ENCODE measurements at regions not wholly inside any gene's neighbourhood (a gene's known extent, or its start where the extent isn't known, plus 50 kb on each side); places are given as distances from the start of the nearest gene placed in this dataset.

DNA sequence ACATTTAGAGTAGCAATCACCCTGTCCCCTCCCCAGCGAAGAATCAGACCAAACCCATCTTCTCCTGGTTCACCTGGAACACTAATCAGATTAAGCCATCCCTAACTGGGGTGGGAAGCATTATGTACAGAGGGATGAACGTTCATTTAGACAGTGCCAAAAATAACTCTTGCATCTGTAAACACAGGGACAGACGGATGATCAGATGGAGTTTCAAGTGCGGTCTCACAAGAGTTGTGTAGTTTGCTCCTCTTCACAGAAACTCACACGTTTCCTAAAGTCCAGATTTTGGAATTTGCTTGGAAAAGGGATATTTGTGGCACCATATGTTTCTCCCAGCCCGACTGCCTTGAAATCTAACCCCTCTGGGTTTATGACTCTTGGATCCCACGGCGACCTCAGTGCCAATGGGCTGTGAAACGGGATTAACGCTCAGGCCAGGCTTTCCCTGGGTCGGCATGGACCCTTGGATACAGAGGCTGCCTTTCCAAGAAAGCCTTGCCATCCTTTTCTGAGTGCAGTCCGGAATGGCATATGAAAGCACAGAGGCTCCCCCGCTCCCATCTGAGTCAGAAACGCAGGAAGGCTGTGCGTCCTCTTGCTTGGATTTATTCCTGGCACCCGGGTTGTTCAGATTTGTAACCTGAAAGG, 293.2 kb upstream of the HABP2 start:
- H3K27ac ChIP-seq (ENCODE audit: low read length): no peak overlapping the region
- H3K4me3 ChIP-seq (ENCODE audit: low read depth in 1 of 2, low read length in 2 of 2): no peak overlapping the region
- no peaks in the 10 kb centered on the region for H3K36me3 ChIP-seq (ENCODE audit: control insufficient read depth in 1 of 2, insufficient read depth in 2 of 2, low read length in 2 of 2)
- H3K27me3 ChIP-seq (ENCODE audit: low read depth, low read length): peaks cover 5% of the 10 kb centered on the region
- no peaks in the 10 kb centered on the region for H3K9me3 ChIP-seq (ENCODE audit: control insufficient read depth in 1 of 2, low read length in 2 of 2)
- H3K4me1 ChIP-seq (ENCODE audit: control insufficient read depth in 1 of 2, insufficient read depth in 2 of 2, low read length in 2 of 2): no peaks in the 10 kb centered on the region

DNA sequence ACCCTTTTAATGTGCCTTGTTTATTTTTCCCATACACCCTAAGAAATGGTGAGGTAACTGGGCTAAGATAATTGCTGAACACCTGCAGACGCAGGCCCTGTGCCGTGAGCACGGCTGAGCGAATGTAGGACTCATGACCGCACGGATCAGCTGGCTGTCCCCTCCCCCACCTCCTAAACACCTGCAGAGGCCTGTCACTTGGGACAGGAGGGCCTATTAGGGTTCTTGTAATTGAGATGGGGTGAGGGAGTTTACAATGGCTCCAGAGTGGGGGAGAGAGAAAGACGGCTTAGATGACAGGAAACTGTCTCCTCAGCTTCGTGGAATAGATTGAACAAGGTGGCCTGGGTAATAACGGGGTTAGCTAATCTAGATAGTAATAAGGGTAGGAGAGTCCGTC, 291.7 kb upstream of the HABP2 start:
- H3K4me1 ChIP-seq (ENCODE audit: control insufficient read depth in 1 of 2, insufficient read depth in 2 of 2, low read length in 2 of 2): no peaks in the 10 kb centered on the region
- no peaks in the 10 kb centered on the region for H3K9me3 ChIP-seq (ENCODE audit: control insufficient read depth in 1 of 2, low read length in 2 of 2)
- H3K27me3 ChIP-seq (ENCODE audit: low read depth, low read length): peaks cover 5% of the 10 kb centered on the region
- H3K36me3 ChIP-seq (ENCODE audit: control insufficient read depth in 1 of 2, insufficient read depth in 2 of 2, low read length in 2 of 2): no peaks in the 10 kb centered on the region
- no peak overlapping the region for H3K27ac ChIP-seq (ENCODE audit: low read length)
- H3K4me3 ChIP-seq (ENCODE audit: low read depth in 1 of 2, low read length in 2 of 2): no peak overlapping the region

DNA sequence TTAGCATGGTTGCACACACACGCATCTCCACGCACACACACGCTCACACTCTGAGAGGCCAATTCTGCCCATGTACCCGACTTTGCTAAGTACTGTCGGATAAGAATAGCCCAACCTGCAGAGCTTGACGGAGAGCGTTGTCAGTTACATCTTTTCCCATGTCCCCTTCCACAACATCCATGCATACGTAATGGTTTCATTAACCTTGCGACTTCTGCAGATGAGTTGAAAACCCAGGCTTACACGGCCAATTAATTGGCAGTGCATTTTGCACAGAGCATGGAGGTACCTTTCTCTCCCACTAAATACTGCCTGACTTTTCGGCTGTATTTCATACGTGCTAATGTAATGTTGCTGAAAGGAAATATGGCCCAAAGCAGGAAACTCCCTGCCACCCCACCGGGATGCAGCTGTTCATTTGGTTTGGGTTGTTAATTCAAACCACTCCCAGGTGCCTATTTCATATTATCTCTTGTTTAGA, 291.2 kb upstream of the HABP2 start:
- Histone ChIP-seq H3K9me3 (ENCODE audit: control insufficient read depth in 1 of 2, low read length in 2 of 2) (no peaks in the 10 kb centered on the region), H3K27ac (ENCODE audit: low read length) (no peak overlapping the region), H3K4me3 (ENCODE audit: low read depth in 1 of 2, low read length in 2 of 2) (no peak overlapping the region)

DNA sequence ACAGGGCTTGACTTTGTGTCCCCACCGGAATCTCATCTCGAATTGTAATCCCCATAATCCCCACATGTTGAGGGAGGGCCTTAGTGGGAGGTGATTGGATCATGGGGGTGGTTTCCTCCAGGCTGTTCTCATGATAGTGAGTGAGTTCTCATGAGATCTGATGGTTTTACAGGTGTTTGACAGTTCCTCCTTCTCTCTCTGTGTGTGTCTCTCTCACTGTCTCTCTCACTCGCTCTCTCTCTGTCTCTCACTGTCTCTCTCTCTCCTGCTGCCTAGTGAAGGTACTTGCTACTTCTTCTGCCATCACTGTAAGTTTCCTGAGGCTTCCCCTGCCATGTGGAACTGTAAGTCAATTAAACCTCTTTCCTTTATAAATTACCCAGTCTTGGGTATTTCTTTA, 289.8 kb upstream of the HABP2 start:
- Histone ChIP-seq H3K27me3 (ENCODE audit: low read depth, low read length) (peaks cover 5% of the 10 kb centered on the region), H3K9me3 (ENCODE audit: control insufficient read depth in 1 of 2, low read length in 2 of 2) (no peaks in the 10 kb centered on the region), H3K27ac (ENCODE audit: low read length) (no peak overlapping the region), H3K36me3 (ENCODE audit: control insufficient read depth in 1 of 2, insufficient read depth in 2 of 2, low read length in 2 of 2) (no peaks in the 10 kb centered on the region), H3K4me3 (ENCODE audit: low read depth in 1 of 2, low read length in 2 of 2) (no peak overlapping the region), H3K4me1 (ENCODE audit: control insufficient read depth in 1 of 2, insufficient read depth in 2 of 2, low read length in 2 of 2) (no peaks in the 10 kb centered on the region)

More for the DNA sequence above, 291.2 kb upstream of the HABP2 start:
- Histone ChIP-seq H3K27me3 (ENCODE audit: low read depth, low read length) (peaks cover 5% of the 10 kb centered on the region), H3K36me3 (ENCODE audit: control insufficient read depth in 1 of 2, insufficient read depth in 2 of 2, low read length in 2 of 2) (no peaks in the 10 kb centered on the region), H3K4me1 (ENCODE audit: control insufficient read depth in 1 of 2, insufficient read depth in 2 of 2, low read length in 2 of 2) (no peaks in the 10 kb centered on the region)

DNA sequence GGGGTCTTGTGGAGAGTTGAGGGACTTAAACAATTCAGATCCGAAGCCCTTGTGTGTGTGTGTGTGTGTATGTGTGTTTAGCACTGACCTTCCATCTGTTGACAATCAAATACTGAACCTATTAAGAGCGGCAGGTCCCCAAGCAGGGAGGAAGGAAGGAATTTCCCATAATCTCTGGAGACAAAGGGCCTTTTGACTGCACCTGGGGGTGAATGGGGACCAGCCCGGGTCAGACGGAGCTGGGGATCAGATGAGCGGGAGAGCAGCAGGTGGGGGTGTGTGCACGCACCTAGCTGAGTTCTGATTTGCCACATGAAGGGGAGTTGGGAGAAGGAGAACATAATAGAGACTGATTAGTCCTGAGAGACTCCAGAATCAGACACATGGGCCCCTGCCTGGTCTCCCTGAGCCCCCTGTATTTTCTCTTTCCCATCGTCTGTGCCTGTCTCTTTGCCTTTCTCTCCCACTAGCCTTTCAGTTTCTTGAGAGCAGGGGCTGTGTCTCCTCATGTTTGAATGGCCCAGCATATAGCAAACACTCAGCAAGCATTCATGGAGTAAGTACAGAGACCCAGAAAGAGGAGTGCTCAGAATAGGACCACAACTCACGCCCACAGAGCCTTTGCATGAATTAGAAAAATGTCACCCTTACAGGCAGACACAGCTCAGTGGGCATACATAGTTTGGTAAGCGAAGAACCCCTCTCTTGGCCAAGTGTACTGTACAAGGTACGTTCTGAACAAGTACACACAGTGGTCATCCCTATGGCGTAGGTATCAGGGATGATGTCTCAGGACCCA, 288.3 kb upstream of the HABP2 start:
- Histone ChIP-seq H3K4me1 (ENCODE audit: control insufficient read depth in 1 of 2, insufficient read depth in 2 of 2, low read length in 2 of 2) (no peaks in the 10 kb centered on the region), H3K4me3 (ENCODE audit: low read depth in 1 of 2, low read length in 2 of 2) (no peak overlapping the region), H3K36me3 (ENCODE audit: control insufficient read depth in 1 of 2, insufficient read depth in 2 of 2, low read length in 2 of 2) (no peaks in the 10 kb centered on the region), H3K27me3 (ENCODE audit: low read depth, low read length) (peaks cover 5% of the 10 kb centered on the region), H3K27ac (ENCODE audit: low read length) (no peak overlapping the region), H3K9me3 (ENCODE audit: control insufficient read depth in 1 of 2, low read length in 2 of 2) (no peaks in the 10 kb centered on the region)

DNA sequence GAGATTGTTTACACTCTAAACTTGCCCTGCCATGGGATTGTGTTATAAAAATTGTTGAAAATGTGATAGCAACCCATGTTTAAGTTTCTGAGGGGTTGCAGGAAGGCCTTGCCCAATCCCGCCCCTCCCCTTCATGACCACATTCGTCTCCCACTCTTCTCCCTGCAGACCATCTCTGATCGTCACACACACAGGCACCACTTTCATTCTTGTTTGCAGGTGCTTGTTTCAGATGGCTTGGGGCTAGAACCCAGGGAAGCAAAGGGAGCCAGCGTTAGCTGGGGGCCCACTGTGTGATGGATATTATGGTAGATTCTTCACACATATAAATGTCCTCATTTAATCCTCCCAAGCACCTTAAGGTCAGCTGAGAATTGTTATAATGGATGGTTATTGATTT, 286.7 kb upstream of the HABP2 start:
- Histone ChIP-seq H3K4me3 (ENCODE audit: low read depth in 1 of 2, low read length in 2 of 2) (no peak overlapping the region), H3K27me3 (ENCODE audit: low read depth, low read length) (peaks cover 5% of the 10 kb centered on the region), H3K27ac (ENCODE audit: low read length) (no peak overlapping the region), H3K4me1 (ENCODE audit: control insufficient read depth in 1 of 2, insufficient read depth in 2 of 2, low read length in 2 of 2) (no peaks in the 10 kb centered on the region), H3K36me3 (ENCODE audit: control insufficient read depth in 1 of 2, insufficient read depth in 2 of 2, low read length in 2 of 2) (no peaks in the 10 kb centered on the region), H3K9me3 (ENCODE audit: control insufficient read depth in 1 of 2, low read length in 2 of 2) (no peaks in the 10 kb centered on the region)

DNA sequence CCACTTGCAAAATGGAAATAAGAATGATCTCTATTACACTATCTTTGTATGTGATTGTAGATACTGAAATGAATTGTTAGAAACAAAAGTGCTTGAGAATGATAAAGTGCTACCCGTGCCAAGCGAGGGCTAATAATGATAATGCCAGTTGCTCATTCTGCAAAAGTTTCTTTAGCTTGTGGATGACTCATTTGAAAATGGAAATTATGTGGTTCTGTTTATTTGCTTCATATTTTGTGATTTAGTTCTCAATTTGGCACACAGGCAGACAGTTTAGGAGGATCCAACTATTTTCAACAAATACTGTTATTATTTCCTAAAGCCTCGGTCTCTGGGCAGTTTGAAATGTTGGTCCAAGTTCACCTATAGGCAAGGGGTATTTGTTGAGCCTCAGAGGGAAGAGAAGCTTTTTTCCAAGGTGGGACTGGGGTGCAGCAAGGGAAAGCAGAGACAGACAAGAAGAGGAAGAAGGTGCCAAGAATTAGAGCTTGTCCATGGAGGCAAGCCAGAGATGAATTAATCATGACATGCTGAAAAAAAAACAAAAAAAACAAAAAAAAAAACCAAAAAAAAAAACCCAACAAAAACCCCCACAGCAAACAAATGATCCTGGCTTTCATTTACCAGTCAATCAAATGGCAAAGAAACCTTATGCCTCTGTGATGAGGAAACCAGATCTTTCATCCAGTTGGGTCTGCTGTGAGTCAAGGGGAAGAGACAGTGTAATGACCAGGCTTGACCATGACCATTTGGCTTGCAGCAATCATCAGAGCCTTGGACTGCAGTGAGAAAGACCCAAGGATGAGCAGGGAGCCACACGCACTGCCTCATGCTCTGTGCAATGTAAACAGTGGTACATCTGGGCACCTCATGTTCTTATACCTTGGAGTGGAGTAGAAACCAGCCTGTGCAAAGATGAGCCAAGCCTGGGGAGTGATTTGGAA, 285.0 kb upstream of the HABP2 start:
- Histone ChIP-seq H3K27me3 (ENCODE audit: low read depth, low read length) (no peaks in the 10 kb centered on the region), H3K4me3 (ENCODE audit: low read depth in 1 of 2, low read length in 2 of 2) (no peak overlapping the region), H3K36me3 (ENCODE audit: control insufficient read depth in 1 of 2, insufficient read depth in 2 of 2, low read length in 2 of 2) (no peaks in the 10 kb centered on the region), H3K9me3 (ENCODE audit: control insufficient read depth in 1 of 2, low read length in 2 of 2) (no peaks in the 10 kb centered on the region), H3K4me1 (ENCODE audit: control insufficient read depth in 1 of 2, insufficient read depth in 2 of 2, low read length in 2 of 2) (peaks cover 0 to 6% of the 10 kb centered on the region in 2 donors), H3K27ac (ENCODE audit: low read length) (no peak overlapping the region)

DNA sequence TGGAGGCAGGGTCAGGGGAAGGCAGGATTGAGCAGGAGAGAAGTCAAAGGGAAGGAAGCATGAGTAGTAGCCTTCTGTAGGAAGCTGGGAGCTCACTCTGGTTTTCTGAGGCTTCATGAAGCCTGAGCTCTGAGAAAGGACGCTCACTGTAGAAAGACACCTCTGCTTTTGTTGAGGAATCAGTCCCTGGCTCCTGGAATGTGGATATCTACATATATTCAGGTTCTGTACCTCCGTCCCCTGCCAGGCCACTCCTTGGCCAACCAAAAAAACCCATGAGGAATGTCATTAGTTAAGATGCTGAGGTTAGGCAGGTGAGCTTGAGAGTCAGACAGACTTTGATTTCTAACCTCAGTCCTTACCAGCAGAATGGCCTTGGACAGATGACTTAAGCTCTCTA, 283.5 kb upstream of the HABP2 start:
- no peak overlapping the region for H3K4me3 ChIP-seq (ENCODE audit: low read depth in 1 of 2, low read length in 2 of 2)
- no peaks in the 10 kb centered on the region for H3K9me3 ChIP-seq (ENCODE audit: control insufficient read depth in 1 of 2, low read length in 2 of 2)
- peaks cover 0 to 17% of the 10 kb centered on the region in 2 donors for H3K4me1 ChIP-seq (ENCODE audit: control insufficient read depth in 1 of 2, insufficient read depth in 2 of 2, low read length in 2 of 2)
- no peaks in the 10 kb centered on the region for H3K36me3 ChIP-seq (ENCODE audit: control insufficient read depth in 1 of 2, insufficient read depth in 2 of 2, low read length in 2 of 2)
- no peak overlapping the region for H3K27ac ChIP-seq (ENCODE audit: low read length)
- H3K27me3 ChIP-seq (ENCODE audit: low read depth, low read length): no peaks in the 10 kb centered on the region

DNA sequence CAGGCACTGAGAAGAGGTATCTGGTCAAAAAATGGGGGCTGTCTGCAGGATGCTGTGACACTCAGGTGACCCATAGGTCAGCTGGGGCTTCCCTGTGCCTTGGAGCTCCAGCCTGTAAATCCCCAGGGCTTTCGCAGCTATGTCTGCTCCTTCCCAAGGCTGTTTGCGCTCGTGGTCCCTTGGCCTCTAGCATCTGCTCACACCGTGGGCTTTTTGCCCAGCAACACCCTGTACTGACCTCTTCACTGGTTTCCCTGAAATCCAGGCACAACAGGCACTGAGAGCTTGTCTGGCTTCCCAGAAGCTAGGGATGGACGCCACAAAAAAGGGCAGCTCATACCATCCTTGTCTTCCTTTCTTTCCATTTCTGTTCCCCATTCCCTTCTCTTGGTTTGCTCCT, 280.3 kb upstream of the HABP2 start:
- Histone ChIP-seq H3K4me1 (ENCODE audit: control insufficient read depth in 1 of 2, insufficient read depth in 2 of 2, low read length in 2 of 2) (peaks cover 0 to 17% of the 10 kb centered on the region in 2 donors), H3K36me3 (ENCODE audit: control insufficient read depth in 1 of 2, insufficient read depth in 2 of 2, low read length in 2 of 2) (no peaks in the 10 kb centered on the region), H3K27me3 (ENCODE audit: low read depth, low read length) (no peaks in the 10 kb centered on the region), H3K4me3 (ENCODE audit: low read depth in 1 of 2, low read length in 2 of 2) (no peak overlapping the region), H3K27ac (ENCODE audit: low read length) (no peak overlapping the region), H3K9me3 (ENCODE audit: control insufficient read depth in 1 of 2, low read length in 2 of 2) (no peaks in the 10 kb centered on the region)

DNA sequence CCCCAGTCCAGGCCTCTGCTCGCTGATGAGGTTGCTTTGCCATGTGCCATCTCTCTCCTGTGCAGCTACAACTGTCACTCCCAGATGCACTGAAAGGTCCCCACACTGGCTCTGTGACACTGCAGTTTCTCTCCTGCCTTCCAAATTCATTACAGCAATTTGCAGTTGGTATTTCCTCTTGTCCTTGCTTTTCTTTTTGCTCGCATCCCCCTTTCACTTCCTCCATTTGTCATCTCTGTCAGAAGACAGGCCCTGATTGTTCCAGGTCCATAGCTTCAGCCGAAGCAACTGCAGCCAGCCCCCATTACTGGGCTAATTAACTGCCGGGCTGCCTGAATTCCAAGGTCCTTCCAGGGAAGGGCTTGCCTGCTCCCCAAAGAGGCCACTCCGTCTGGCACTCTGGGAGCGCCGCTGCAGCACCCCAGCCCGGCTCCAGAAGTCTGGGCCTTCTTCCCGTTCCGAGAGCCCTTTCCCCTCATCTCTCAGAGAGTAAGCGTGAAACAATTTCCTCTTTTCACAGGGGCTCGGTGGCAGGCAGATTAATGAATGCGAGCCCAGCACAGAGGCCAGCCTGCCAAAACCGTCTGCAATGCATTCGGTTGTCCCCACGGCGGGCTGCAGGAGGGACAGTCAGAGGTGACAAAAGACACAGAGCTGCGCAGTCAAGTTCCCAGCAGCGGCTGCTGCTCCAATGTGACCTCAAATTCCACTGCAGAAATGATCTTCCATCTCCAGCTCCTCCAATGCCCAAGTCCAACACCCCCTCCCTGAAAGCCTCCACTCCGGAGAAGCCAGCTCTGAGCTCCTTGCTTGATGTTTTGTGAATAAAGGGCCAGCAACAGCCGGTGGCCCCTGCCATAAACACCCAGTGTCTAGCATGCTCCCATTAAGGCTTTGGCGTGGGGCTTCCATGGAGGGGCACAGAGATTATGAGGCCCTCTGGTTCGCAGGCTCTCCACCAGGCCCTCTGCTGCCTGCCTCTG, 279.4 kb upstream of the HABP2 start:
- H3K27me3 ChIP-seq (ENCODE audit: low read depth, low read length): no peaks in the 10 kb centered on the region
- no peaks in the 10 kb centered on the region for H3K9me3 ChIP-seq (ENCODE audit: control insufficient read depth in 1 of 2, low read length in 2 of 2)
- H3K36me3 ChIP-seq (ENCODE audit: control insufficient read depth in 1 of 2, insufficient read depth in 2 of 2, low read length in 2 of 2): no peaks in the 10 kb centered on the region
- H3K27ac ChIP-seq (ENCODE audit: low read length): no peak overlapping the region
- peaks cover 0 to 17% of the 10 kb centered on the region in 2 donors for H3K4me1 ChIP-seq (ENCODE audit: control insufficient read depth in 1 of 2, insufficient read depth in 2 of 2, low read length in 2 of 2)
- H3K4me3 ChIP-seq (ENCODE audit: low read depth in 1 of 2, low read length in 2 of 2): no peak overlapping the region
